WERI-Rb-1 (cell line): ENCODE measurements at regions not wholly inside any gene's neighbourhood (a gene's known extent, or its start where the extent isn't known, plus 50 kb on each side); places are given as distances from the start of the nearest gene placed in this dataset.

ENCODE experiments used
- DNase-seq: peaks from one replicate; pipeline ENCODE4 v3.0.0-alpha.2; 2020
- H3K27ac ChIP-seq: fragments of 250-450 bp; sonication (Bioruptor Pico); 2 replicates; pipeline ENCODE4 v1.5.1; 2020; ENCODE audit warnings: mild to moderate bottlenecking, moderate library complexity
- H3K27me3 ChIP-seq: fragments of 250-450 bp; sonication (Bioruptor Pico); 2 replicates; pipeline ENCODE4 v1.5.1; 2021; ENCODE audit warnings: mild to moderate bottlenecking, low read depth, moderate library complexity; ENCODE audit not compliant: insufficient read depth, severe bottlenecking
- H3K36me3 ChIP-seq: fragments of 250-450 bp; sonication (Bioruptor Pico); 2 replicates; pipeline ENCODE4 v1.5.1; 2020; ENCODE audit warnings: mild to moderate bottlenecking, moderate library complexity
- H3K4me3 ChIP-seq: 2 replicates; pipeline ENCODE4 v1.5.1; 2011; ENCODE audit warnings: low read depth, mild to moderate bottlenecking, control low read depth, low read length
- H3K9me3 ChIP-seq: fragments of 250-450 bp; sonication (Bioruptor Pico); 2 replicates; pipeline ENCODE4 v1.5.1; 2021; ENCODE audit warnings: mild to moderate bottlenecking, moderate library complexity; ENCODE audit not compliant: severe bottlenecking
- CTCF ChIP-seq: IDR thresholded peaks from 2 replicates; pipeline ENCODE4 v1.5.1; 2011; ENCODE audit warnings: low read depth, mild to moderate bottlenecking, control low read depth, inconsistent platforms, low read length

DNA sequence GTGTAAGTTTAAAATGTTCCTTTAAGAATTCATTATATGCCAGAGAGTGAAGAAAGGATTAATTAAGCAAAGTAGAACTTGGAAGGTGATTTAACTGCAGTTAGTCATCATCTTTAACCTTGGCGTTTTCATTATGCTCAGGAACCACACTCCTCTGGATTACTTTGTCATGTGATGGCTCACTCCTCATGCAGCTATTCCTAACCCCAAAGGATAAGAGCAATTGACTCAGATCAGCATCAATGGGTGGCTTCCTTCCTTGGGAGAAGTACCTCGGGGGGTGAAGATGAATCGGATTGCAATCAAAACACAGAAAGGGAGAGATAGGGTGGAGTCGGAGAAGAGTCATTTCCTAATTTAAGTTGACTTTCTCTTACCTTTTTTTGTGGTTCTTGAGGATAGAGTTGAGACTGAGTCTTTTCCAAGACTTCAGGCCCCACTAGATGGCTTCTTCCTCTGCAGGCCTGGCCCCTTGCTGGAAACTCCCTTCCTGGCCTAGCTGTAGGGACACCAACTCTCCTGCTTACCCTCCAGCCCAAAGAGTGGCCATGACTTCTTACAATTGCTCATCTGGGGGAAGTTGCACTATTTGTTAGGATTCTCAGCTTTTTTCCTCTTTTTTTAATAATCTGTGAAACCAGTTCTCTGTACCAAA, 238.6 kb upstream of the DDHD1 start:
- peaks cover 11% of the 10 kb centered on the region for H3K9me3 ChIP-seq
- no peak for DNase-seq
- peaks cover 53% of the 10 kb centered on the region for H3K27me3 ChIP-seq
- no peak for TF ChIP-seq CTCF
- H3K27ac ChIP-seq: no peak overlapping the region
- no peaks in the 10 kb centered on the region for H3K36me3 ChIP-seq
- no peak overlapping the region for H3K4me3 ChIP-seq

- TF ChIP-seq CTCF: no peak
- Histone ChIP-seq H3K27me3 (peaks cover 54% of the 10 kb centered on the region), H3K4me3 (no peak overlapping the region), H3K9me3 (peaks cover 11% of the 10 kb centered on the region), H3K27ac (no peak overlapping the region), H3K36me3 (no peaks in the 10 kb centered on the region)
- no peak for DNase-seq
These were observed 238.0 kb upstream of the DDHD1 start for GRCh38 chr14:53391156-53391555.

- DNase-seq: no peak
- no peak for TF ChIP-seq CTCF
- H3K9me3 ChIP-seq: peaks cover 5% of the 10 kb centered on the region
- no peaks in the 10 kb centered on the region for H3K36me3 ChIP-seq
- H3K27ac ChIP-seq: no peak overlapping the region
- no peak overlapping the region for H3K4me3 ChIP-seq
- peaks cover 61% of the 10 kb centered on the region for H3K27me3 ChIP-seq
These were observed 236.9 kb upstream of the DDHD1 start for GRCh38 chr14:53390008-53390407.

GRCh38 chr14:53389202-53389601, 236.1 kb upstream of the DDHD1 start:
- no peaks in the 10 kb centered on the region for H3K36me3 ChIP-seq

GRCh38 chr14:53386362-53386761, 233.2 kb upstream of the DDHD1 start:
- DNase-seq: no peak
- H3K4me3 ChIP-seq: no peak overlapping the region
- H3K27ac ChIP-seq: no peak overlapping the region
- H3K36me3 ChIP-seq: no peaks in the 10 kb centered on the region
- TF ChIP-seq CTCF: no peak
- no peaks in the 10 kb centered on the region for H3K9me3 ChIP-seq
- peaks cover 57% of the 10 kb centered on the region for H3K27me3 ChIP-seq

More at GRCh38 chr14:53389202-53389601, 236.1 kb upstream of the DDHD1 start:
- H3K27ac ChIP-seq: no peak overlapping the region
- H3K9me3 ChIP-seq: no peaks in the 10 kb centered on the region
- H3K4me3 ChIP-seq: no peak overlapping the region
- TF ChIP-seq CTCF: no peak
- DNase-seq: no peak
- peaks cover 61% of the 10 kb centered on the region for H3K27me3 ChIP-seq

DNA sequence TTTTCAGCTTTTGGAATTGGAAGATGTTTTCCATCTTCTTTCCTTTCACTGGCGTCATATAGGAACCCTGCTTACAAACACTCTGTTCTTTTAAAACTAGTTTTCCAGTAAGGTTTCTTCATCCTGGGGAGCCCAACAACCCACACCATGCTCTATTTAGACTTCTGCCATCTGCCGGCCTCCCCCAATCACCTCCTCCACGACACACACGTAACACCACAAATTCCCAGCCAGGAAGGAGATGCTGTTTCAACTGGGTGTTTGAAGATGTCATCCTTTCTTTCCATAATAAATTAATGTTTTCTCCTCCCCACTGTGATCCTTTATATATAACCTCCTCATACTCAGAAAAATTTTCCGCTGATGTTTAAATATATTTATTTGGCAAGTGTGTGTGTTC, 231.4 kb upstream of the DDHD1 start:
- DNase-seq: no peak
- H3K27ac ChIP-seq: no peak overlapping the region
- H3K27me3 ChIP-seq: peaks cover 42% of the 10 kb centered on the region
- no peak overlapping the region for H3K4me3 ChIP-seq
- H3K36me3 ChIP-seq: no peaks in the 10 kb centered on the region
- H3K9me3 ChIP-seq: no peaks in the 10 kb centered on the region
- TF ChIP-seq CTCF: no peak
